Endothelial cell of umbilical vein (primary cell): ENCODE measurements at regions not wholly inside any gene's neighbourhood (a gene's known extent, or its start where the extent isn't known, plus 50 kb on each side); places are given as distances from the start of the nearest gene placed in this dataset.

Experiments used
- CTCF ChIP-seq, 2 donors: IDR thresholded peaks; 1 replicate in 1 of 2; 2 replicates in 1 of 2; pipeline ENCODE4 v1.5.1; 2011; ENCODE audit warnings: low read length in 2 of 2, mild to moderate bottlenecking in 2 of 2, moderate library complexity in 2 of 2, control low read depth in 1 of 2, inconsistent platforms in 1 of 2, low read depth in 1 of 2; ENCODE audit not compliant: insufficient read depth in 1 of 2; ENCODE audit errors: extremely low read depth in 1 of 2
- MYC ChIP-seq: IDR thresholded peaks from one replicate; pipeline ENCODE4 v1.6.1; 2011; ENCODE audit warnings: mild to moderate bottlenecking, low read depth, low read length
- POLR2A ChIP-seq: IDR thresholded peaks from 2 replicates; pipeline ENCODE4 v1.6.1; 2012; ENCODE audit warnings: low read depth, mild to moderate bottlenecking, control low read depth, low read length
- POLR2AphosphoS5 ChIP-seq: IDR thresholded peaks from 2 replicates; pipeline ENCODE4 v1.6.1; 2012; ENCODE audit warnings: low read depth, mild to moderate bottlenecking, control low read depth, low read length, moderate library complexity; ENCODE audit not compliant: insufficient read depth

- TF ChIP-seq CTCF (IDR thresholded peaks at IDR 0.05; ENCODE audit: extremely low read depth in 1 of 2, insufficient read depth in 1 of 2, low read depth in 1 of 2, low read length in 2 of 2) (no peak), POLR2A (no peak), POLR2AphosphoS5 (no peak), MYC (no peak)
These were observed 109.6 kb upstream of the ACTBL2 start for GRCh38 chr5:57592236-57592635.
